ENCODE measurements at regions not wholly inside any gene's neighbourhood (a gene's known extent, or its start where the extent isn't known, plus 50 kb on each side); places are given as distances from the start of the nearest gene placed in this dataset.
A peak's percentile ranks its signal among the peaks of the same experiment; 100 is the strongest.
"Not testable (repeated sequence)": the region's sequence is repeated elsewhere in the genome, so short reads cannot be mapped to it uniquely, and the experiment has no call there.

GRCh38 chr15:69554279-69554961 lies 101.8 kb downstream of the RPLP1 start:
- peak; percentile 89 for DNase-seq

DNA sequence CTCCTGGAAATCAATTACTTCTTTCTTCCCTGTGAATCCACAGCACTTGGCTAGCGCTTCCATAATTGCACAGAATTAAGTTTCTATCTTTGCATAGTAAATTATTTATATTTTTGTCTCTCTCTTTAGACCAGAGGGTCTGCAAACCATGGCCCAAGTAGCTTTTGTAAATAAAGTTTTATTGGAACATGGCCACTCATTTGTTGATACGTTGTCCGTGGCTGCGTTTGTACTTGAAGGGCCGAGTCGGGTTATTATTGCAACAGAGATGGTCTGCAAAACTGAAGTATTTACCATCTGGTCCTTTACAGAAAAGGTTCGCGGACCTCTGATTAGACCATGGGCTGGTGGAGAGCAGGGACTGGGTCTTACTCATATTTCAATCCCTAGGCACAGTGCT lies 102.5 kb downstream of the RPLP1 start:
- no peak for DNase-seq

GRCh38 chr15:69556344-69556743 lies 103.7 kb downstream of the RPLP1 start:
- no peak for DNase-seq

GRCh38 chr15:69557020-69557706 lies 104.5 kb downstream of the RPLP1 start:
- no peak for DNase-seq

DNA sequence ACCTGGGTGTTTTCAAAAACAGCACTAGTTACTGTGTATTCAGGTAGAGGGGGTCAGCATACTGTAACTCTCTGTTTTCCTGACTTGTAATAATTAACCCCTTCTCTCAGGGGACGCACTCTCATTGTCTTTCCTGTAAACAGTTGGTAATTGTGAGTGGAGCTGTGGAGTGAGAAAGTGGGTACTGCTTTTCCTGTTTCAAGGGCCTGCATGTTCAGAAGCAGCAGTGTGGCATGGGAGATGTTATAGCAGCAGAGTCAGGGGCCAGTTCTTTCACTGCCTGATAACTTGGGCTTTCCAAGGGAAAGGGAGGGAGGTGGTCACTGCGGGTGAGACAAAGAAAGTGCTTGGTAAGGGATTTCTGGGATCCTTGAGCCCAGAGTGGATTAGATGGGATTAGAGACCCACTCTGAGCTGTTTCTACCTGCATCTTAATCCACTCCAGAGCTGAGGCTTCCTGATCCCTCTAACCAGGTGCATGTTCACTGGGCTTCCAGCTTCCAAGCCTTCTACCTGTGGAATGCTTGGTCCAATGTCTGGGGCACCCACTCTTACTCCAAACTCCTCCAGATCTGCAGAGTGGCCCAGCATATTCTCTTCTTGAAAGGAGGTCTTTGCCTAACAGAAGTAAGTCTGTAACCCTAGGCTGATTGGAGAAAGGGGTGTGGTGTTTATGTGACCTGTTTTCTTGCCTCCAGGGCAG lies 105.2 kb downstream of the RPLP1 start:
- DNase-seq = no peak

DNA sequence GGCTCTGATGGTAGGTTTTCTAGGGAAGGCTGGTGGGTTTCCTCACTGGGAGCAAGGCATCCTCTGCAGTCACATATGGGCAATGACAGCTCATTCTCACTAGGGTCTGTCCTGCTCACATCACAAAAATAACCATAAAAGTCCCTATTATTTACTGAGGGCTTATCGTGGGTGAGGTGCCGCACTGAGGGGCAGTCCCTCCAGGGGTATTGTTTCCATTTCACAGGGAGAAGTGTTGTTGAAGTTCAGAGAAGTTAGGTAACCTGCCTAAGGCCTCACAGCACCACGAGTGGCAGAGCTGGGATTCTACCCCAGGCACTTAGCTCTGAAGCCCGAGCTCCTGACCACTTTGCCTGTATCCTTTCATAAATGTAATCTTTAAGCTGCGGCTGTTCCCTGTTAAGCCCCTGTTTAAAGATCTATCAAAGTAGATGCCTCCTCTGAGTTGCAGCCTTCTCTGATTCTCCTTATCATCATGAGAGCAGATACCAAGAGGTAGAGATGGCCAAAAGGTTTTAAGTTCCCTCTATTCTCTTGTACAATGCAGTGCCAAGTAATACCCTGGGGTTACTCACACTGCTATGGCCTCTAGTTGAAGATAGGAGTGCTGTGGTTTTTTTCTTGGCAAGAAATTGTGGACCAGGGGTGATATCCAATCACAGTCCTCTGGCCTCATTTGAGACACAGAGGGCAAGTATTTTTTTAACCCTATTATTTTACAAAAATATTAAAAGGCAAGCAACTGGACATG lies 107.0 kb downstream of the RPLP1 start:
- DNase-seq = no peak

GRCh38 chr15:69561071-69561784 lies 108.6 kb downstream of the RPLP1 start:
- no peak for DNase-seq

GRCh38 chr15:69562116-69562515 lies 109.5 kb downstream of the RPLP1 start:
- no peak for DNase-seq

DNA sequence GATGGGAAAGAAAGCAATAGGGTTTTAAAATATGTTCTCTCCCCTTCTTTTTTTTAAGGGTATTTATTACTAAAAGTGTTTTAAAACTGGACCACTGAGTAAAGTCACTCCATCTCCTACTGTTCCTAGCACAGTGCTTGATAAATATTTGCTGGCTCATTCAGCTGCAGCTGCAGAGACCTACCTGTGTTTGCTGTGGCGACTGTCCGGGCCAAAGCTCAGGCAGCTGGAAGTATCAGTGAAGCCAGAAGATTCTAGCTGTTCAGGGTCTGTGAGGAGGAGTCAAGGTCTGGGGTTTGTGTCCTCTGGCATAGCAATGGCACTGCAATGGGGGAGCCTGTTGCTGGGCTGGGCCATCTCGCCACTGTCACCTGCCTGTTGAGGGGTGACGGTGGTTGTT lies 109.9 kb downstream of the RPLP1 start:
- no peak for DNase-seq

DNA sequence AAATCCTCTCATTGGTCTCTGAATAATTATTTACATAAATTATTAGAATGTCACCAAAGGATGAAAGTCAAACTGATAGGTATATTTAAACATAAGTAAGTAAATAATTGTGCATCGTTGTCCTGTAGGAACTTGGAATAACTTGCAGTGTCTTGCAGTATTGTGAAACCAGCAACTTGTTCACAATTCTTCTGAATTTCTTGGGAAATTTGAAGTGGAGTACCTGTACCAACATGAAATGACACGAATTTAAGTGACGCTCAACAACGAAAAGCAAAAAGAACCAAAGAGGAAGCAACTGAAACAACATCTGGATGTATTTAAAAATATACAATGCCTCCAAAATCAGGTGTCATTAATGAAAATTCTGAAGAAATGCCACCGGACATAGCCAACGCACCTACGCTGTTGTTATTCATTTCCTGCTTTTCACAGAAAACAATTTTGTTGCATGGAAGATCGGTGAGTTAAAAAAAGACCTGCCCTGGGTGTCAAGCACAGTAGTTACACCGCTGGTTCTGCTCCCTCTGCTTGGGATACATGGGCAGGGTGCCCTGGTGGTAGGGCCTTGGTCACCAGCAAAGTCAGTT lies 112.5 kb downstream of the RPLP1 start:
- DNase-seq = no peak

DNA sequence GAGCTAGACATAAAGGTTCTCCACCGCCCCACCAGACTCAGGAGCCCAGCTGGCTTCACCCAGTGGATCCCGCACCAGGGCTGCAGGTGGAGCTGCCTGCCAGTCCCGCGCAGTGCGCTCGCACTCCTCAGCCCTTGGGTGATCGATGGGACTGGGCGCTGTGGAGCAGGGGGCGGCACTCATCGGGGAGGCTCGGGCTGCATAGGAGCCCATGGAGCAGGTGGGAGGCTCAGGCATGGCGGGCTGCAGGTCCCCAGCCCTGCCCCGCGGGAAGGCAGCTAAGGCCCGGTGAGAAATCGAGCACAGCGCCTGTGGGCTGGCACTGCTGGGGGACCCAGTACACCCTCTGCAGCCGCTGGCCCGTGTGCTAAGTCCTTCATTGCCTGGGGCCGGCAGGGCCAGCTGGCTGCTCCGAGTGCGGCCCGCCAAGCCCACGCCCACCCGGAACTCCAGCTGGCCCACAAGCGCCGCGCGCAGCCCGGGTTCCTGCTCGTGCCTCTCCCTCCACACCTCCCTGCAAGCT lies 114.7 kb downstream of the RPLP1 start:
- not testable (repeated sequence) for DNase-seq

- DNase-seq = no peak
Observed at GRCh38 chr15:69568173-69569009, 115.8 kb downstream of the RPLP1 start.

DNA sequence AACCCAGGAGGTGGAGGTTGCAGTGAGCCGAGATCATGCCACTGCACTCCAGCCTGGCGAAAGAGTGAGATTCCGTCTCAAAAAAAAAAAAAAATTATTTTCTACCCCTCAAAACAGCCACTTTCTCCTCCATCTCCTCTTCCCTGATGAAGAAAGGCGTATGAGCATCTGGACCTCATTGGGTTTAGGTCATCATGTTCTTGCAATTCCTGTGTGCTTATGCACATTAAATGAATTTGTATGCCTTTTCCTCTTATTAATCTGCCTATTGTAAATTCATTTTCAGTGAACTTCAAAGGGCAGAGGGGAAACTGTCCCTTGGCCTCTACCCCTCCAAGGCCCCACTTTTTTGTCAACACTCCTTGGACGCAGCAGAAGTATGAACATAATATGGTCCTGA lies 117.8 kb downstream of the RPLP1 start:
- no peak for DNase-seq

- DNase-seq = no peak
Observed at GRCh38 chr15:69570997-69571396, 118.4 kb downstream of the RPLP1 start.

GRCh38 chr15:69573278-69573677 lies 120.7 kb downstream of the RPLP1 start:
- DNase-seq = not testable (repeated sequence)

DNA sequence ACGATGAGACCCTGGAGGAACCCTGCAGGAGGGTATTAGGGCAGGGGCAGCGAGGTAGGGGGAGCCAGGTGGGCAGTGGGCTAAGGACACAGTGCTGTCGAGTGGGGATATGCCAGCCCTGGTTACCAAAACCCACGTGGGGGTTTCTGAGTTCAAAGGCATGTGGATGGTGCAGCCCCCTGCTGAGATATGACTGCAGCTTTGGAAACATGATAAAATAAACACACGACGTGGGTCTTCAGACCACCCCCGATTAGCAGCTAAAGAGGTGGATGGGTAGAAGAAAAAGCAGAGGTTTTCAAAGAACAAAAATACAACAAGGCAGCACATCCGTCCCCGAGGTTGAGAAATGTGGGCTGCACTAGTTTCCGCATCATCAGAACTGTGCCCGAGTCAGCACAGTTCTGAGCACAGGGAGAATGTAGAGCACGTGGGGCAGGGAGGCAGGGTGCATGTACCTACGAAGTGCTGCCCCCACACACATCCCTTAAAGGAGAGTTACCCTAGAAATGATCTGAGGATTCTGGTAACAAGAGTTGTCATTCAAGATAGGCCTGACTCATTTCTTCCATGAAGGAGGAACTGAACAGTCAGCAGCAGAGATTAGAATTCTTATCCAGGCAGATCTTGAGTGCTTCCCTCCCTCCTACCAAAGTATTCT lies 121.3 kb downstream of the RPLP1 start:
- no peak for DNase-seq

DNA sequence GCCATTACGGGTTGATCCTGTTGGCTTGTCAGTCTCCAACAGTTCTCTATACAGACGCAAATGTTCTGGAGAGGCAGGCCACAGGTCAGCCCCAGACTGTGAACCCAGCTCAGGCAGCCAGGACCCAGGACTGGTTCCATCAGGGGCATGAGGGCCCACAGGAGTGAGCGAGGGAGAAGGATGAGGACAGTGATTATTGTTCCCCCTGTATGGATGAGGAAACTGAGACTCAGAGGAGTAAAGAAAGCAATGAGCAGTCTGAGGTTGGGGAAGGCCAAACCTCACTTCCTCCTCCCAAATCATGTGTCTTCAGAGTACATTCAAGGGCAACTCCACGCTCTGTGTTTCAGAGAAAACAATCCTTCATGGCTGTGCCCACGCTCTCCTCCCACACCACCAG lies 121.9 kb downstream of the RPLP1 start:
- DNase-seq = no peak

DNA sequence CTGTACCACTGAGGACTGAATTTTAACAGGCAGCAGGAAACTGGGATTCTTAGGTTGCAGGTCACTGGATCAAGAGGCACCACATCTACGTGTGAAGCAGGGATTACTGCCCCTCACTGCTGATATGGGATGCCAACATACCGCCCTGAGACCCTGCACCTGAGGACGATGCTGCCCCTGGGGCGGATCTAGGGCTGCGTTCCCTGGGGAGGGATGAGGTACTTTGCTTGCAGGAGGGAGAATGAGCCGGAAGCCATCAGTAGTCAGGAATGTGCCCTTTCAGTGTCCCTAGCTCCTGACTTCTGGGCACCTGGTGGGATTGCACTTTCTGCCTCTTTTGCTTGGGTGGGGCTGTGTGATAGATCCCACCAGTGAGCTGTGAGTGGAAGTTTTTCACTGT lies 122.8 kb downstream of the RPLP1 start:
- DNase-seq = no peak

DNA sequence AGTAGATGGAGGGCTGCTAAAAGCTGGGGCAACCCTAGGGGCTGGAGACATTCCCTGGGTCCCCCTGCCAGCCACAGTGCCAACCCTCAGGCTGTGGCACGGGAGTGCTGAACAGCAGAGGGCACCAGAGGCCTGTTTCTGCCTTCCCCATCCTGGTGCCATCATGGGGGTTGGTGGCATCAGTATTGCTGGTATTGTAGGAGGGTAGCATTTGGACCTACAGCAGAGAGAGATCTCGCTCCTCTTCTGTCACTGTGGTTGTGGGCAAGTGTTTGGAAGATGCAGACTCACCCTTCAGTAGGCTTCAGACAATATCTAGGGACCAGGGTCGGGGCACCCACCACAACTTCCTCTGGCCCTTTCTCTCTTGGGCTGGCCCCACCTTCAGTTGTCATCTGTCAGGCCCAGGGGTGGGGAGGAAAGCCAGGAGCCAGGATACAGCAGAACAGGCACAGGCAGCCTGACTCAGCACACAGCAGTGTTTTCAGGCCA lies 123.5 kb downstream of the RPLP1 start:
- no peak for DNase-seq

DNA sequence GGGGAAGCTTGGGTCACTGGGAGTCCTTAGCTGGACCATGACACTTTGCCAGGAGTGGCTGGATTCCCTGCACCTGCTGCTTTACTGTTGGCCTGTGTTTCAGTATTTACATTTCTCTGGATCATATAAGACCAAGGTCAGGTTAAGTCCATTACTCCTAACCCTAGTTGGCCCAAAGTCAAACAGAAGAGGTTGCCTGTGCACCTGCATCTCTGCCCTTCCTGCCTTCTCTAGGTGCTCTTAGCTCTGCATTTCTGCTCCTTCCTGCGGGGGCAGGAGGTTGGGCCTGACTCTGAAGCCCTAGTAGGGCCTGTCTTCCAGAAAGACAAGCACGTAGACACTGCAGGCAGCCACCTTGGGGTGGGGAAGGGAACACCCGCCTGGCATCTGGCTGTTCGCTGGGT lies 124.3 kb downstream of the RPLP1 start:
- no peak for DNase-seq

Data from NCI-H1417 treated with DMSO at 0.1 percent for 48 hours (cell line).